ENCODE measurements at regions not wholly inside any gene's neighbourhood (a gene's known extent, or its start where the extent isn't known, plus 50 kb on each side); places are given as distances from the start of the nearest gene placed in this dataset.

DNA sequence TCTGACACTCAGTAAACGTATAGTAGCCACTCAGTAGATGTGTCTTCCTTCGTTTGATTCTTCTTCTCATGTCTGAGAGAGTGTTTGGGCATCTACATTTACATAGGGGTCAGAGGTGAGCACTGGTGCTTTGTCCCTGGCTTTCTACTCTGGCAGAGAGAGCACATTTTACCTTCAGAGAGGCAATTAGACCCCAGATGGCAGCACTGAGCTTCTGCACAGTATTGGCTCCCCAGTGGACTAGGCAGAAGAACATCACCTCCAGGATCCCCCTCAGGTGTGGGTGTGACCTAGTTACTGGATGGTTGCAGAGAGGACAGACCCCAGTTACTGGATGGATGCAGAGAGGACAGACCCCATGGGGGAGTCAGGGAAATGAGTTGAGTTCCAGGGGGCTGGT, 327.2 kb downstream of the DHX35 start:
- Histone ChIP-seq H3K27me3 (ENCODE audit: control insufficient read depth in 5 of 5, insufficient read depth in 4 of 5, low read length in 5 of 5) (no peaks in the 10 kb centered on the region), H3K4me1 (ENCODE audit: control insufficient read depth in 5 of 5, insufficient read depth in 5 of 5, low read length in 5 of 5) (no peaks in the 10 kb centered on the region), H3K9ac (ENCODE audit: low read length in 5 of 5) (no peak overlapping the region), H3K36me3 (ENCODE audit: control insufficient read depth in 5 of 5, insufficient read depth in 5 of 5, low read length in 5 of 5) (no peaks in the 10 kb centered on the region), H3K4me3 (ENCODE audit: low read depth in 1 of 5, low read length in 5 of 5) (no peak overlapping the region), H3K27ac (ENCODE audit: low read depth, low read length) (no peak overlapping the region), H3K9me3 (ENCODE audit: control insufficient read depth in 5 of 5, low read length in 5 of 5) (peaks cover 0 to 6% (median 0%) of the 10 kb centered on the region in 5 donors)

DNA sequence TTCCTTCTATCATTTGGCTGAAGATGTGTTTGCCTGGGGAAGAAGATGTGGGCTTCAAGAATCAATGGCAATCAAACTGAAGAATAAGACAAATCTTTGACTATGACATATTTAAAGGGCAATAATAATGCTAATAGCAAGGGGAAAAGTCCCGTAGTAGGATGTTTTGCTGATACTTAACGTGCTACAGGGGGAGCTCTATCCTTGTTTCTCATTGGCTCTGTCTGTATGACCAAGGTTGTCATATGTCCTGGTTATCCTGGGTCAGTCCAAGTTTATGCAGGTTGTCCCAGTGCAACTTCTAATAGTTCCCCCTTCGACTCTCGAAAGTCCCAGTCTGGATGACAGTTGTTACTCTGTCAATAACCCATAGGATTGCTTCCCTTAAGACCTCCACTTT, 321.3 kb downstream of the DHX35 start:
- no peaks in the 10 kb centered on the region for H3K4me1 ChIP-seq (ENCODE audit: control insufficient read depth in 5 of 5, insufficient read depth in 5 of 5, low read length in 5 of 5)
- H3K27ac ChIP-seq (ENCODE audit: low read depth, low read length), result no peak overlapping the region
- H3K27me3 ChIP-seq (ENCODE audit: control insufficient read depth in 5 of 5, insufficient read depth in 4 of 5, low read length in 5 of 5), result peaks cover 0 to 10% (median 0%) of the 10 kb centered on the region in 5 donors
- H3K4me3 ChIP-seq (ENCODE audit: low read depth in 1 of 5, low read length in 5 of 5), result no peak overlapping the region
- no peaks in the 10 kb centered on the region for H3K36me3 ChIP-seq (ENCODE audit: control insufficient read depth in 5 of 5, insufficient read depth in 5 of 5, low read length in 5 of 5)
- peaks cover 0 to 4% (median 0%) of the 10 kb centered on the region in 5 donors for H3K9me3 ChIP-seq (ENCODE audit: control insufficient read depth in 5 of 5, low read length in 5 of 5)
- no peak overlapping the region for H3K9ac ChIP-seq (ENCODE audit: low read length in 5 of 5)

DNA sequence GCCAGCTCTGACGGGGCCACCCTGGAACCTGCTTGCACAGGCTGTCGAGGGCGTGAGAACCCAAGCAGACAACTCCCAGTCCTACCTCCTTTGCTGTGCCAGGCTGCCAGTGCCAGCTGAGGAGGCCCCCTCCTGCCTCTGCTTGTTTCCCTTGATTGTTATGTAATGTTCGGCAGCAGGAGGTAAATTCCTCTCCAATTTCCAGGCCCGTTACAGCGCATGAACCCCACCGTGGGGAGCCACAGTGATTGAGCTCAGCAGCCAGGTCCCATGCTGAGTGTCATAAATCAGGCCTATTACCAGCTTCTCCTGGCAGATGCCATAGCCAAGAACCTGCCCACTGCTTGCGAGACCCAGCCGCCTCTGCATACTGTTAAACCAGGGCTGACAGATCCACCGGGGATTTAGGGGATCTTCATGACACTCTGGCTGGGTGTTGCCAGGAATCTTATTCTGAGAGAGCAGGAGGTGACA, 320.5 kb downstream of the DHX35 start:
- Histone ChIP-seq H3K4me1 (ENCODE audit: control insufficient read depth in 5 of 5, insufficient read depth in 5 of 5, low read length in 5 of 5) (no peaks in the 10 kb centered on the region), H3K36me3 (ENCODE audit: control insufficient read depth in 5 of 5, insufficient read depth in 5 of 5, low read length in 5 of 5) (no peaks in the 10 kb centered on the region), H3K27ac (ENCODE audit: low read depth, low read length) (no peak overlapping the region), H3K9me3 (ENCODE audit: control insufficient read depth in 5 of 5, low read length in 5 of 5) (peaks cover 0 to 4% (median 0%) of the 10 kb centered on the region in 5 donors), H3K9ac (ENCODE audit: low read length in 5 of 5) (no peak overlapping the region), H3K27me3 (ENCODE audit: control insufficient read depth in 5 of 5, insufficient read depth in 4 of 5, low read length in 5 of 5) (peaks cover 0 to 10% (median 0%) of the 10 kb centered on the region in 5 donors), H3K4me3 (ENCODE audit: low read depth in 1 of 5, low read length in 5 of 5) (no peak overlapping the region)

DNA sequence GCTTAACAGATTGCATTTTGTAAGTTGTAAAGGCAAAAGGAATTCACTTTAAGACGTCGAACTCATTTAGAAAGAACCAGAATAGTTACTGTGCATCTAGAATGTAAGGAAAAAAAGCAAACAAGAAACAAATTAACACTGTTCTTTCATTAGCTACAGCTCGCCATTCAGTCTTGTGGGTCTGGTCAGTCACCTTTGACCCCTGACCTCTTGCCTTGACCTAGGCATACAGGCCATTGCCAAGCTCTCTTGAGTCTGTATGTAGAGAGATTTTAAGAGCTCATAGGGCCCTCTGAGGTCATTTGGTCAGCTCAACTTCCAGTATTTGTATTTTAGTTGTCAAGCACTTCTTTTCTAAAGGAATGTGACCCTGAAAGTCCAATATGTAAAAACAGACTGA, 318.7 kb downstream of the DHX35 start:
- Histone ChIP-seq H3K36me3 (ENCODE audit: control insufficient read depth in 5 of 5, insufficient read depth in 5 of 5, low read length in 5 of 5) (no peaks in the 10 kb centered on the region), H3K9me3 (ENCODE audit: control insufficient read depth in 5 of 5, low read length in 5 of 5) (peaks cover 0 to 10% (median 4%) of the 10 kb centered on the region in 5 donors), H3K9ac (ENCODE audit: low read length in 5 of 5) (no peak overlapping the region), H3K4me1 (ENCODE audit: control insufficient read depth in 5 of 5, insufficient read depth in 5 of 5, low read length in 5 of 5) (no peaks in the 10 kb centered on the region), H3K27ac (ENCODE audit: low read depth, low read length) (no peak overlapping the region), H3K27me3 (ENCODE audit: control insufficient read depth in 5 of 5, insufficient read depth in 4 of 5, low read length in 5 of 5) (peaks cover 0 to 10% (median 0%) of the 10 kb centered on the region in 5 donors), H3K4me3 (ENCODE audit: low read depth in 1 of 5, low read length in 5 of 5) (no peak overlapping the region)

DNA sequence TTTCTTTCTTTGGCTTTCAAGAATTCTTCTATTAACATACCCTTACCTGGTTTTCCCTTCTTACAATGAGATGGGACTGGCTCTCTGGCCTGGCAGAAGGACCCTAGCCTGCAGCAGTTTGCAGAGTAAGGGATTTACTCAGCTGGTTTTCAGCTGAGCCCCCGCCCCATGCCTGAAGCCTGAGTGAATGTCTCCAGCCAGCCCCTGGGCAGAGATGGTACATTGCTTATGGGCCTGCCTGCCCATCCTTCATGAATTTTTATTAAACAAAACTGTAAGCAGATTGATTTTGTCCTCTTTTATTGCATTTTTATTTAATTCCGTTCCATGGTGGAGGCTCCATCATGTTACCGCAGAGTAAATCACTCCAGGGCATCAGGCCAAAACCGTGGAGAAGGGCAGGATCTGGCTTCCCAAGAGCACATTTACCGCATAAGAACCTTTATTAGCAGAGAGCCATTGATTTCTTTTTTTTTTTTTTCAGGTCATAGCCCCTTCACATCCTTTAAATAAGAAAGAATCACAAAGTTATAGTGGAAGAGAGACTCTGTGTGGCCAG, 316.2 kb downstream of the DHX35 start:
- Histone ChIP-seq H3K9ac (ENCODE audit: low read length in 5 of 5) (no peak overlapping the region), H3K27ac (ENCODE audit: low read depth, low read length) (no peak overlapping the region), H3K27me3 (ENCODE audit: control insufficient read depth in 5 of 5, insufficient read depth in 4 of 5, low read length in 5 of 5) (peaks cover 0 to 8% (median 0%) of the 10 kb centered on the region in 5 donors), H3K9me3 (ENCODE audit: control insufficient read depth in 5 of 5, low read length in 5 of 5) (peaks cover 0 to 10% (median 8%) of the 10 kb centered on the region in 5 donors), H3K36me3 (ENCODE audit: control insufficient read depth in 5 of 5, insufficient read depth in 5 of 5, low read length in 5 of 5) (no peaks in the 10 kb centered on the region), H3K4me3 (ENCODE audit: low read depth in 1 of 5, low read length in 5 of 5) (no peak overlapping the region), H3K4me1 (ENCODE audit: control insufficient read depth in 5 of 5, insufficient read depth in 5 of 5, low read length in 5 of 5) (no peaks in the 10 kb centered on the region)

DNA sequence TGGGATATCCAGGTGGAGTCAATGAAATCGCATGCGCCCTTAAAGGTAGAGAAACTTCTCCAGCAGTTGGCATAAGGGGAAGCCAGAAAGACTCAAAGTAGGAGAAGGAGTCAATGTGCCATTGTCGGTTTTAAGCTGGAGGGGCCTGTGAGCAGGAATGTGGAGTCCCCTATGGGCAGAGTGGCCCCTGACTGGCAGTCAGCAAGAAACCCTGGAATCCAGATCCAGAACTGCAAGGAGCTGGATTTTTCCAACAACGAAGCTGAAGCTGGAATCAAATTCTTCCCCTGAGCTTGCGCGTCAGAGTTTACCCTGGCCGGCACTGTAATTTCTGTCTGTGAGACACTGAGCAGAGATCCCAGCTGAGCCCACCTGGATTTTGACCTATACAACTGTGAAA, 315.0 kb downstream of the DHX35 start:
- H3K36me3 ChIP-seq (ENCODE audit: control insufficient read depth in 5 of 5, insufficient read depth in 5 of 5, low read length in 5 of 5), result no peaks in the 10 kb centered on the region
- H3K9me3 ChIP-seq (ENCODE audit: control insufficient read depth in 5 of 5, low read length in 5 of 5), result peaks cover 0 to 10% (median 8%) of the 10 kb centered on the region in 5 donors
- no peaks in the 10 kb centered on the region for H3K4me1 ChIP-seq (ENCODE audit: control insufficient read depth in 5 of 5, insufficient read depth in 5 of 5, low read length in 5 of 5)
- no peaks in the 10 kb centered on the region for H3K27me3 ChIP-seq (ENCODE audit: control insufficient read depth in 5 of 5, insufficient read depth in 4 of 5, low read length in 5 of 5)
- H3K27ac ChIP-seq (ENCODE audit: low read depth, low read length), result no peak overlapping the region
- H3K9ac ChIP-seq (ENCODE audit: low read length in 5 of 5), result no peak overlapping the region
- no peak overlapping the region for H3K4me3 ChIP-seq (ENCODE audit: low read depth in 1 of 5, low read length in 5 of 5)

DNA sequence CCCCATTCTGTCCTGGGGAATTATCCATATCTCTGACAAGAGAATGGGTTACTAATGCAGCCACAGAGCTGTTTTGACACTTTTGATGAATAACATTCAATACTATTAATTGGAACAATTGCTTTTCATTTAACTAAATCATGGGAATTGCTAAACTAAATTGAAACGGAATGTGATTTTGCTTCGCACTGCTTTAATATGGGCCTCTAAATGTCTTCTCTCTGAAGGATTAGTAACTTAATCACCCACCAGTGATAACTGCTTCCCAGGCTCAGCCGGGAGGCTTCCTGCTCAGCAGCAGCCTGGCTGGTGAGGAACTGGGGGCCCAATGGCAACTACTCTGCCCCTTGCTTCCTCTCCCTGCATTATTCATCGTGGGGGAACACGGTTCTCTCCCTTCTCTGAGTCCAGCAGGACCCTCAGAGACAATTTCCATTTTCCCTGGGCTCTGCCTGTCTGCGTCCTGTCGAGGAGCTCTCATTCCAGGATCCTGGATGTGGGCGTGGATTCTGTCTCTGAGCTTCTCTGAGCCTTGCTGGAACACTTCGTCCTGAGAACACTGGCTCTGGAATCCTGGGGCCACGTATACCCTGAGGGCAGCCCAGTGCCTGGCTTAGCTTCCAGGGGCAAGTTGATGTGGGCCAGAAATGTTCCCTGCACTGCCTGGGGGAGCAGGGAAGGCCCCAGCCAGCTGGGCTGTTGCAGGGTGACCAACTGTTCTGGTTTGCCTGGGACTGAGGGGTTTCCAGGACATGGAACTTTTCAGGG, 308.9 kb downstream of the DHX35 start:
- Histone ChIP-seq H3K27ac (ENCODE audit: low read depth, low read length) (no peak overlapping the region), H3K9me3 (ENCODE audit: control insufficient read depth in 5 of 5, low read length in 5 of 5) (peaks cover 0 to 4% (median 3%) of the 10 kb centered on the region in 5 donors), H3K9ac (ENCODE audit: low read length in 5 of 5) (no peak overlapping the region), H3K27me3 (ENCODE audit: control insufficient read depth in 5 of 5, insufficient read depth in 4 of 5, low read length in 5 of 5) (no peaks in the 10 kb centered on the region), H3K4me3 (ENCODE audit: low read depth in 1 of 5, low read length in 5 of 5) (no peak overlapping the region), H3K4me1 (ENCODE audit: control insufficient read depth in 5 of 5, insufficient read depth in 5 of 5, low read length in 5 of 5) (peaks cover 0 to 12% (median 5%) of the 10 kb centered on the region in 5 donors), H3K36me3 (ENCODE audit: control insufficient read depth in 5 of 5, insufficient read depth in 5 of 5, low read length in 5 of 5) (no peaks in the 10 kb centered on the region)

DNA sequence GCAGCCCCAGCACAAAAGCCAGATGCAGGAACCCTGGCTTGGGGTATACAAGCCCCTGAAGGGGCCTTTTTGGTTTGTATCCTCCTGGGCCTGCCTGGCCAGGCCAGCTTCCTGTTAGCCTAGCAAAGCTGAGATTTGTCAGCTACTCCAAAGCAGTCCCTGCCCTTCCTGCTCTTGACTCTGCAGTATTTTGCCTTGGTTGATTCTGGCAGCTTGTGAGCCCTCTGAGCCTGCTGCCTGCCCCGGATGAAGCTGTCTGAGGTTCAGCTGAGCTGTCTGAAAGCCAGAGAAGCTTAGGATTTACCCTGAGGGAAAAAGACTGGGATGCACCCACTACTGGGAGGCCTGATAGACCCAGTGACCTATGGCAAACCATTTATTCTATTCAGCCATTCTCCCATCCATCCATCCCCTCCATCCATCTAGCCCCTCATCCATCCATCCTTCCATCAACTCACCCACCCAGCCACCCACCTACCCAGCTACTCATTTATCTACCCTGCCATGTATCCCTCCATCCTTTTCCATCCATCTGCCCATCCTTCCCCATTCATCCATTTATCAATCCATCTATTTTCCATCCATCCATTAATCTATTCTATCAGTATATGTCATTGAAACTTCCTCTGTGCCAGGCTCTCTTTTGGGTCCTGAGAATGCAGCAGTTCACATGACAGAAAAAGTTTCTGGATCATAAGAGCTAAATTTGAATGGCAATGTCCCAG, 307.5 kb downstream of the DHX35 start:
- H3K36me3 ChIP-seq (ENCODE audit: control insufficient read depth in 5 of 5, insufficient read depth in 5 of 5, low read length in 5 of 5), result no peaks in the 10 kb centered on the region
- no peaks in the 10 kb centered on the region for H3K27me3 ChIP-seq (ENCODE audit: control insufficient read depth in 5 of 5, insufficient read depth in 4 of 5, low read length in 5 of 5)
- no peak overlapping the region for H3K27ac ChIP-seq (ENCODE audit: low read depth, low read length)
- no peak overlapping the region for H3K9ac ChIP-seq (ENCODE audit: low read length in 5 of 5)
- no peaks in the 10 kb centered on the region for H3K9me3 ChIP-seq (ENCODE audit: control insufficient read depth in 5 of 5, low read length in 5 of 5)
- H3K4me3 ChIP-seq (ENCODE audit: low read depth in 1 of 5, low read length in 5 of 5), result no peak overlapping the region
- H3K4me1 ChIP-seq (ENCODE audit: control insufficient read depth in 5 of 5, insufficient read depth in 5 of 5, low read length in 5 of 5), result peaks cover 0 to 12% (median 5%) of the 10 kb centered on the region in 5 donors

DNA sequence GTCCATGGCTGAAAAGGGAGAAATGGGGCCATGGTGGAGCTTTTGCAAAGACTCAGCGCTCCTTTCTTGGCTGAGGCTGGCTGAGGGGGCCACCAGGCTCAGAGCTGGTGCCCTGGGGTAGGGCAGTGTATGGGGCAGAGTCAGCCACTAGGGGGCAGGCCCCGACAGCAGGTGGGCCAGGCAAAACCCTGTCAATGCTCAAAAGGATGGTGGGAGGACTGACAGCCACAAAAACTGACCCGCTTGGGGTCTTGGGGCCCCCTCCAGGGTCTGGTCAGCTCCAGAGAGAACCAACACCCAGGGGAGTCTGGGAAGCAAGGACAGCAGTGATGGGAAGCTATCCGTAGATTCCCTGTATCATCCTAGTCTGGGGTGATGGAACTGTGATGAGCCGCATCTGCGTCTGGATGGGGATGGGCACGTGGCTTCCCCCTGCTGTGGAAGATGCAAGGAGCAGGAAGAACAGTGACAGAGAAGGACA, 306.9 kb downstream of the DHX35 start:
- peaks cover 0 to 12% (median 5%) of the 10 kb centered on the region in 5 donors for H3K4me1 ChIP-seq (ENCODE audit: control insufficient read depth in 5 of 5, insufficient read depth in 5 of 5, low read length in 5 of 5)
- H3K36me3 ChIP-seq (ENCODE audit: control insufficient read depth in 5 of 5, insufficient read depth in 5 of 5, low read length in 5 of 5), result no peaks in the 10 kb centered on the region
- no peaks in the 10 kb centered on the region for H3K27me3 ChIP-seq (ENCODE audit: control insufficient read depth in 5 of 5, insufficient read depth in 4 of 5, low read length in 5 of 5)
- H3K4me3 ChIP-seq (ENCODE audit: low read depth in 1 of 5, low read length in 5 of 5), result no peak overlapping the region
- H3K27ac ChIP-seq (ENCODE audit: low read depth, low read length), result no peak overlapping the region
- H3K9ac ChIP-seq (ENCODE audit: low read length in 5 of 5), result no peak overlapping the region
- no peaks in the 10 kb centered on the region for H3K9me3 ChIP-seq (ENCODE audit: control insufficient read depth in 5 of 5, low read length in 5 of 5)

DNA sequence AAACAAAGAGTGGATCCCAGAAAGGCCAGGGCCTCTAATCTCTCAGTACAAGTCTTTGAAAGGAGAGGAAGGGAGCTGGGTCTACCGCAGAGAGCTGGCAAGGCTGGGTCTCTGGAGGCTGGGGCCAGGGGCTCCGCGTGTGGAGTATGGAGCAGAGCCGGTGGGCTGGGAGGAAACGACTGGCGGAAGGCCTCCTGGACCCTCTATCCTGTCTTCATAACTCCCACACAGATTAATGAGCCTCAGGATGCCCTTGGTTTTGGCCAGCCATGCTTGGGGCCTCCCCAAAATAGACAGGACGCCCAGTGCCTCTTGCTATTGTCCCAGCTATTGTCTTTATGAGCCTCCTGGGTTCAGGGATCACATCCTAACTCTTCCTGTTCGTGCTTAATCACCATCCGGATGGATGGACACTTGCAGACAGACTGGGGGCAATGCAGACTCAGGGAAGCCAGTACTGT, 306.4 kb downstream of the DHX35 start:
- H3K4me1 ChIP-seq (ENCODE audit: control insufficient read depth in 5 of 5, insufficient read depth in 5 of 5, low read length in 5 of 5), result peaks cover 0 to 12% (median 5%) of the 10 kb centered on the region in 5 donors
- H3K36me3 ChIP-seq (ENCODE audit: control insufficient read depth in 5 of 5, insufficient read depth in 5 of 5, low read length in 5 of 5), result no peaks in the 10 kb centered on the region
- H3K4me3 ChIP-seq (ENCODE audit: low read depth in 1 of 5, low read length in 5 of 5), result no peak overlapping the region
- no peaks in the 10 kb centered on the region for H3K27me3 ChIP-seq (ENCODE audit: control insufficient read depth in 5 of 5, insufficient read depth in 4 of 5, low read length in 5 of 5)
- no peaks in the 10 kb centered on the region for H3K9me3 ChIP-seq (ENCODE audit: control insufficient read depth in 5 of 5, low read length in 5 of 5)
- no peak overlapping the region for H3K9ac ChIP-seq (ENCODE audit: low read length in 5 of 5)
- H3K27ac ChIP-seq (ENCODE audit: low read depth, low read length), result no peak overlapping the region

Measured in subcutaneous abdominal adipose tissue (tissue), 5 donors.